GM10248 (cell line): ENCODE measurements at regions not wholly inside any gene's neighbourhood (a gene's known extent, or its start where the extent isn't known, plus 50 kb on each side); places are given as distances from the start of the nearest gene placed in this dataset.

Experiments used
- CTCF ChIA-PET: fragments of 300-600 bp; sonication (Branson Sonifier 250); formaldehyde crosslinking; extraction: SDS; loops from one replicate; lab custom pipeline; 2021; ENCODE audit warnings: antibody characterized with exemption; lab: Yijun Ruan, JAX
- POLR2A ChIA-PET: fragments of 350-650 bp; sonication (Branson Sonifier 250); formaldehyde crosslinking; extraction: SDS; loops from one replicate; lab custom pipeline; 2020; ENCODE audit warnings: antibody characterized with exemption; lab: Yijun Ruan, JAX
- DNase-seq: peaks from one replicate; pipeline ENCODE4 v3.0.0; 2012; ENCODE audit errors: extremely low spot score
- CTCF ChIP-seq: IDR thresholded peaks from 2 replicates; pipeline ENCODE4 v1.5.1; 2012; ENCODE audit warnings: mild to moderate bottlenecking, low read depth; ENCODE audit errors: extremely low read depth, missing control alignments, control extremely low read depth

GRCh38 chr6:37552267-37552666 is 52.6 kb upstream of the CCDC167 start:
- TF ChIP-seq CTCF = no peak
- POLR2A ChIA-PET = no interaction called here
- DNase-seq = no peak
- CTCF ChIA-PET = interaction anchor here (11.9 kb wide), 1 partner anchor 13 kb away, joined by 146 read pairs; no protein-coding TSS in a partner anchor

- TF ChIP-seq CTCF = no peak
- POLR2A ChIA-PET = no interaction called here
- CTCF ChIA-PET = interaction anchor here (1.5 to 11.9 kb wide), 4 partner anchors 13 to 49 kb away, joined by 3 to 146 read pairs (median 46); no protein-coding TSS in a partner anchor
- DNase-seq = no peak
These were observed 52.2 kb upstream of the CCDC167 start for GRCh38 chr6:37551867-37552266.

- CTCF ChIA-PET = interaction anchor here (1.5 to 11.9 kb wide), 4 partner anchors 14 to 49 kb away, joined by 3 to 146 read pairs (median 46); no protein-coding TSS in a partner anchor
- TF ChIP-seq CTCF = no peak
- no peak for DNase-seq
- POLR2A ChIA-PET = no interaction called here
These were observed 51.8 kb upstream of the CCDC167 start for GRCh38 chr6:37551446-37551845.

- TF ChIP-seq CTCF = no peak
- ChIA-PET CTCF (interaction anchor here (1.5 to 11.9 kb wide), 4 partner anchors 13 to 48 kb away, joined by 3 to 146 read pairs (median 46); no protein-coding TSS in a partner anchor), POLR2A (no interaction called here)
- no peak for DNase-seq
These were observed 51.3 kb upstream of the CCDC167 start for GRCh38 chr6:37551002-37551401.

GRCh38 chr6:37550191-37550831 is 50.6 kb upstream of the CCDC167 start:
- POLR2A ChIA-PET = interaction anchor here (0.5 kb wide), 1 partner anchor 15 kb away, joined by 3 read pairs; no protein-coding TSS in a partner anchor
- no peak for TF ChIP-seq CTCF
- no peak for DNase-seq

GRCh38 chr6:37549558-37549957 is 49.9 kb upstream of the CCDC167 start:
- ChIA-PET POLR2A (interaction anchor here (1.5 kb wide), 1 partner anchor 10 kb away, joined by 4 read pairs; no protein-coding TSS in a partner anchor), CTCF (interaction anchor here (0.9 to 11.9 kb wide), 4 partner anchors 12 to 50 kb away, joined by 3 to 146 read pairs (median 46); partner anchors contain the start of gene CCDC167)
- TF ChIP-seq CTCF = no peak
- DNase-seq = no peak

More at GRCh38 chr6:37550191-37550831, 50.6 kb upstream of the CCDC167 start:
- CTCF ChIA-PET = interaction anchor here (1.3 to 11.9 kb wide), 5 partner anchors 13 to 50 kb away, joined by 3 to 146 read pairs (median 4); partner anchors contain the start of gene CCDC167
